Caco-2 (cell line): ENCODE measurements at regions not wholly inside any gene's neighbourhood (a gene's known extent, or its start where the extent isn't known, plus 50 kb on each side); places are given as distances from the start of the nearest gene placed in this dataset.

Experiments used
- BruUV-seq: library from RNA; stranded (reverse); fragments of 400-500 nt; replicated peaks from 2 replicates; lab custom pipeline; 2021; lab: Mats Ljungman, UMichigan
- CTCF ChIA-PET: fragments of 300-600 bp; sonication (Branson Sonifier 250); formaldehyde crosslinking; loops from one replicate; lab custom pipeline; 2022; ENCODE audit warnings: antibody characterized with exemption; lab: Charles Lee
- POLR2A ChIA-PET: fragments of 300-600 bp; sonication (Branson Sonifier 250); formaldehyde crosslinking; loops from one replicate; lab custom pipeline; 2022; ENCODE audit warnings: antibody characterized with exemption; lab: Charles Lee
- DNase-seq, 2 experiments: peaks; one replicate each; pipeline versions ENCODE4 v3.0.0 to v3.0.0-alpha.2; 2020 to 2022
- H3K27me3 ChIP-seq: replicated peaks from 2 replicates; pipeline ENCODE4 v1.6.0; 2011; ENCODE audit warnings: low read length; ENCODE audit not compliant: control insufficient read depth, insufficient read depth
- H3K36me3 ChIP-seq: 2 replicates; pipeline ENCODE4 v1.5.1; 2011; ENCODE audit warnings: low read length; ENCODE audit not compliant: control insufficient read depth, insufficient read depth
- H3K4me1 ChIP-seq: fragments of 250-450 bp; sonication (Bioruptor Pico); 2 replicates; pipeline ENCODE4 v1.5.1; 2020; ENCODE audit warnings: mild to moderate bottlenecking
- H3K4me3 ChIP-seq: 2 replicates; pipeline ENCODE4 v1.5.1; 2011; ENCODE audit warnings: low read depth, mild to moderate bottlenecking, control low read depth, low read length
- H3K9me3 ChIP-seq: fragments of 250-450 bp; sonication (Bioruptor Pico); 2 replicates; pipeline ENCODE4 v1.5.1; 2020; ENCODE audit warnings: mild to moderate bottlenecking, moderate library complexity
- H3K27ac Mint-ChIP-seq: one replicate; pipeline ENCODE4 v1.8.0; 2022; ENCODE audit warnings: mixed read lengths; ENCODE audit not compliant: unreplicated experiment
- H3K27me3 Mint-ChIP-seq: one replicate; pipeline ENCODE4 v1.8.0; 2022; ENCODE audit warnings: mixed read lengths; ENCODE audit not compliant: insufficient read depth, unreplicated experiment
- H3K36me3 Mint-ChIP-seq: one replicate; pipeline ENCODE4 v1.8.0; 2022; ENCODE audit warnings: mild to moderate bottlenecking, mixed read lengths; ENCODE audit not compliant: insufficient read depth, unreplicated experiment
- H3K4me1 Mint-ChIP-seq: one replicate; pipeline ENCODE4 v1.8.0; 2022; ENCODE audit warnings: low read depth, mixed read lengths; ENCODE audit not compliant: unreplicated experiment
- H3K4me3 Mint-ChIP-seq: one replicate; pipeline ENCODE4 v1.8.0; 2022; ENCODE audit warnings: mild to moderate bottlenecking, moderate library complexity, mixed read lengths; ENCODE audit not compliant: unreplicated experiment
- H3K9me3 Mint-ChIP-seq: one replicate; pipeline ENCODE4 v1.8.0; 2022; ENCODE audit warnings: mixed read lengths; ENCODE audit not compliant: unreplicated experiment
- CTCF ChIP-seq, 2 experiments: fragments of 200-600 bp in 1 of 2; IDR thresholded peaks; 1 replicate in 1 of 2; 2 replicates in 1 of 2; pipeline versions ENCODE4 v1.5.1 to v1.8.0; 2011 to 2022; ENCODE audit warnings: antibody characterized with exemption in 1 of 2, control low read depth in 1 of 2, inconsistent platforms in 1 of 2, low read depth in 1 of 2, low read length in 1 of 2, mild to moderate bottlenecking in 1 of 2, moderate library complexity in 1 of 2; ENCODE audit not compliant: insufficient read depth in 1 of 2, severe bottlenecking in 1 of 2, unreplicated experiment in 1 of 2
- intact Hi-C: fragments of 100-400 bp; cut with micrococcal nuclease; formaldehyde crosslinking; loops from one replicate; pipeline ENCODE4 v1.10.0; 2022; ENCODE audit not compliant: unreplicated experiment

GRCh38 chr18:78813936-78814710, 165.5 kb upstream of the SALL3 start:
- H3K36me3 ChIP-seq, result no peaks in the 10 kb centered on the region
- intact Hi-C loops, result no loop called here
- H3K4me1 ChIP-seq, result no peaks in the 10 kb centered on the region
- Mint-ChIP-seq H3K27me3 (no peaks in the 10 kb centered on the region), H3K9me3 (no peaks in the 10 kb centered on the region), H3K36me3 (no peaks in the 10 kb centered on the region), H3K4me3 (peak overlapping the region; percentile 63), H3K4me1 (no peaks in the 10 kb centered on the region), H3K27ac (peak overlapping the region; percentile 25)
- TF ChIP-seq CTCF (IDR thresholded peaks at IDR 0.05; ENCODE audit: insufficient read depth in 1 of 2, low read depth in 1 of 2, low read length in 1 of 2, severe bottlenecking in 1 of 2, unreplicated experiment in 1 of 2), result no peak
- H3K9me3 ChIP-seq, result no peaks in the 10 kb centered on the region
- DNase-seq, result peak; percentile 1 to 39
- CTCF ChIA-PET, result no interaction called here
- H3K27me3 ChIP-seq, result no peaks in the 10 kb centered on the region
- BruUV-seq, result no TSS peak
- POLR2A ChIA-PET, result no interaction called here
- H3K4me3 ChIP-seq, result no peak overlapping the region

GRCh38 chr18:78814766-78815165, 164.9 kb upstream of the SALL3 start:
- intact Hi-C loops, result no loop called here
- BruUV-seq, result no TSS peak
- Histone ChIP-seq H3K4me3 (no peak overlapping the region), H3K4me1 (no peaks in the 10 kb centered on the region), H3K27me3 (no peaks in the 10 kb centered on the region), H3K36me3 (no peaks in the 10 kb centered on the region), H3K9me3 (no peaks in the 10 kb centered on the region)
- no peak for TF ChIP-seq CTCF (IDR thresholded peaks at IDR 0.05; ENCODE audit: insufficient read depth in 1 of 2, low read depth in 1 of 2, low read length in 1 of 2, severe bottlenecking in 1 of 2, unreplicated experiment in 1 of 2)
- ChIA-PET POLR2A (no interaction called here), CTCF (no interaction called here)
- H3K9me3 Mint-ChIP-seq, result no peaks in the 10 kb centered on the region
- H3K27me3 Mint-ChIP-seq, result no peaks in the 10 kb centered on the region
- no peaks in the 10 kb centered on the region for H3K4me1 Mint-ChIP-seq
- H3K36me3 Mint-ChIP-seq, result no peaks in the 10 kb centered on the region
- no peak for DNase-seq
- H3K4me3 Mint-ChIP-seq, result peak overlapping the region; percentile 63
- H3K27ac Mint-ChIP-seq, result peak overlapping the region; percentile 25

- Mint-ChIP-seq H3K27ac (no peak overlapping the region), H3K27me3 (no peaks in the 10 kb centered on the region), H3K4me1 (no peaks in the 10 kb centered on the region), H3K4me3 (no peak overlapping the region), H3K9me3 (no peaks in the 10 kb centered on the region), H3K36me3 (no peaks in the 10 kb centered on the region)
- TF ChIP-seq CTCF (IDR thresholded peaks at IDR 0.05; ENCODE audit: insufficient read depth in 1 of 2, low read depth in 1 of 2, low read length in 1 of 2, severe bottlenecking in 1 of 2, unreplicated experiment in 1 of 2), result no peak
- H3K27me3 ChIP-seq, result no peaks in the 10 kb centered on the region
- H3K36me3 ChIP-seq, result no peaks in the 10 kb centered on the region
- BruUV-seq, result no TSS peak
- POLR2A ChIA-PET, result no interaction called here
- H3K4me1 ChIP-seq, result no peaks in the 10 kb centered on the region
- no peak overlapping the region for H3K4me3 ChIP-seq
- intact Hi-C loops, result no loop called here
- CTCF ChIA-PET, result no interaction called here
- H3K9me3 ChIP-seq, result no peaks in the 10 kb centered on the region
- no peak for DNase-seq
These were observed 163.5 kb upstream of the SALL3 start for GRCh38 chr18:78816114-78816513.
